ENCODE measurements at regions not wholly inside any gene's neighbourhood (a gene's known extent, or its start where the extent isn't known, plus 50 kb on each side); places are given as distances from the start of the nearest gene placed in this dataset.

DNA sequence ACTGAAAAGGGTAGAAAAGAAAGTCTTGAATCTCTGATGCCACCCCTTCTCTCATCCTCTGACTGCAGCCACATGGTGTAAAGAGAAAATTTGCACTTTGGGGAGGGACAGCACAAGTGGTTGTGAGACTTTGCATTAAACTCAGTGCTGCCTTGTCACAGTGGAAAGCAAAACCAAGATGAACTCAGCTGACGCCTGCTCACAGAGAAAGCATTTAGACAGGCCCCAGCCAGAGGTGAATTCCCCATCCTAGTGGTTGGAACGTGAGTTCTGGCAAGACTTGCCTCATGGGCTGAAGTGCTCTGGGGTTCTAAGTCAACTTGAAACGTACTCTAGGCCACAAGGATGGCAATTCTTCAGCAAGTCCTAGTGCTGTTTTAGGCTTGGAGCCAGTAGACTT lies 1101.4 kb downstream of the ADGRL3 start:
- TF ChIP-seq, protein P1, sequence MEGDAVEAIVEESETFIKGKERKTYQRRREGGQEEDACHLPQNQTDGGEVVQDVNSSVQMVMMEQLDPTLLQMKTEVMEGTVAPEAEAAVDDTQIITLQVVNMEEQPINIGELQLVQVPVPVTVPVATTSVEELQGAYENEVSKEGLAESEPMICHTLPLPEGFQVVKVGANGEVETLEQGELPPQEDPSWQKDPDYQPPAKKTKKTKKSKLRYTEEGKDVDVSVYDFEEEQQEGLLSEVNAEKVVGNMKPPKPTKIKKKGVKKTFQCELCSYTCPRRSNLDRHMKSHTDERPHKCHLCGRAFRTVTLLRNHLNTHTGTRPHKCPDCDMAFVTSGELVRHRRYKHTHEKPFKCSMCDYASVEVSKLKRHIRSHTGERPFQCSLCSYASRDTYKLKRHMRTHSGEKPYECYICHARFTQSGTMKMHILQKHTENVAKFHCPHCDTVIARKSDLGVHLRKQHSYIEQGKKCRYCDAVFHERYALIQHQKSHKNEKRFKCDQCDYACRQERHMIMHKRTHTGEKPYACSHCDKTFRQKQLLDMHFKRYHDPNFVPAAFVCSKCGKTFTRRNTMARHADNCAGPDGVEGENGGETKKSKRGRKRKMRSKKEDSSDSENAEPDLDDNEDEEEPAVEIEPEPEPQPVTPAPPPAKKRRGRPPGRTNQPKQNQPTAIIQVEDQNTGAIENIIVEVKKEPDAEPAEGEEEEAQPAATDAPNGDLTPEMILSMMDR (IDR thresholded peaks at IDR 0.05; ENCODE audit: borderline replicate concordance, control extremely low read depth, extremely low read depth, insufficient read depth, missing control alignments): no peak
- DNase-seq (ENCODE audit: low spot score): no peak
- in situ Hi-C loops (cut with MboI; ENCODE audit: low sequenced_read_pairs, unreplicated experiment): no loop called here

DNA sequence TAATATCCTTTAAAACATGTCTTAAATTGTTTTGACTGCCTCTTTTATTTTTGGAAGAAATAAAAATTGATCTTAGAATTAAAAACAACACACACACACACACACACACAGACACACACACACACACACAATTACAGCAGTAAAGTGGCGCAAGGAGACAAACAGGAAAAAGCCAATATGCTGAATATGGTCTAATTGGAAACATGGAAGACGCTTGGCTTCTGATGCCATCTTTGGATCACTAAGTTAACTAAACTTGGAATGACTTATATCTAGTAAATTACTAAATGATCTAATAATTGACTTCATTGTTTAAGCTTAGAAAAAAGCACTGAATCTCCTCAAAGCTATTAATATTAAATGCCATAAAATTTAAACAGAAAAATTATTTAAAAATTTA lies 1093.4 kb downstream of the ADGRL3 start:
- DNase-seq (ENCODE audit: low spot score): no peak
- in situ Hi-C loops (cut with MboI; ENCODE audit: low sequenced_read_pairs, unreplicated experiment): no loop called here
- TF ChIP-seq, protein P1 (IDR thresholded peaks at IDR 0.05; ENCODE audit: borderline replicate concordance, control extremely low read depth, extremely low read depth, insufficient read depth, missing control alignments): no peak

DNA sequence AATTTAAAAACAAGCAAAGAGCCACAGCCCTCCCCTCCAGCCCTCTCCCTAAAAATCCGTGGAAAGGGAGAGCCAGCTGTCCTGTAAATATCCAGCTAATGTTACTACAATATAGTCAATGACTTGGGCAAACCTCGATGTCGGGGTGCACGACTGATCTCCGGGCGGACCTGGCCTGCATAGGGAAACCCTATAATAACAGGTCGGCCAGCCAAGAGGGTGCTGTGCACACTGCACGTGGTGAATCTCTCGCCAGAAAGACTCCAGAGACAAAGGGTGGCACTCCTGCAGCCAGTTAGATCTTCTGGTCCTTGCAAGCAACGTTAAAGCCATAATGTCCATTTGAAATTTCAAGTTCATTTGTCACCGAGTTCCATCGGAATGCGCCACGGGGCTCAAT lies 1092.8 kb downstream of the ADGRL3 start:
- TF ChIP-seq, protein P1 (IDR thresholded peaks at IDR 0.05; ENCODE audit: borderline replicate concordance, control extremely low read depth, extremely low read depth, insufficient read depth, missing control alignments): no peak
- no peak for DNase-seq (ENCODE audit: low spot score)
- in situ Hi-C loops (cut with MboI; ENCODE audit: low sequenced_read_pairs, unreplicated experiment): no loop called here

DNA sequence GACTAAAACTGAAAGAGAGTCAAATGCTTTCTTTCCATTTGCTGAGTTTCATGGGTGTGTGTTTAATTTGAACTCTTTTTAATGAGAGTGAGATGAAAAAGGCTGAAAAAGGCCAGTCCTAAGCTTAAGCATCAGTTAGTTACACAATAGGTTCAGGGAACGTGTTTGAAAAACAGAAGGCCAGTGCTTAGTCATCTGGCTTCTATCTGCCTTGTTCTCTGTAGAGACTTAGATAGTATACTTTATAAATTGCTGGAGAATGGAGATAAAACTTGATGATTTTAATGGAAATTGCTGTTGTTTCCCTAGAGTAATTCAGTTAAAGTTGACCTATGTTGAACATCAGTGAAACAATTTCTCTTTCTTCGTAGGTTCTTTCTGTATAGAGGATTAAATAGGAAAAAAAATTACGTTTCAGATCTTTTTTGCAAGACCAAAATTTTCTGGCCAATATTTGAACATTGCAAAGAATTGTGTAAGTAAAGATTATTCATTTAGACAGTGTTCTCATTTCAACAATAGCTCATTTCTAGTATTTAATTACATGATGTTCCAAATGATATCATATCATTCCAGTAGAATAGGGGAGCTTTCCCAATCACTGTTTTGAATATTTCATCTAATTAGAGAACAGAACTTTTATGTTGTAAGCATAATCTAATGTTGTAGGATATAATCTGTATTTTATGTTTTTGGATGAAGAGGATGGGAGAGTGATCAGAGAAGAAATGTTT lies 1088.8 kb downstream of the ADGRL3 start:
- in situ Hi-C loops (cut with MboI; ENCODE audit: low sequenced_read_pairs, unreplicated experiment): no loop called here
- TF ChIP-seq, protein P1 (IDR thresholded peaks at IDR 0.05; ENCODE audit: borderline replicate concordance, control extremely low read depth, extremely low read depth, insufficient read depth, missing control alignments): no peak
- no peak for DNase-seq (ENCODE audit: low spot score)

DNA sequence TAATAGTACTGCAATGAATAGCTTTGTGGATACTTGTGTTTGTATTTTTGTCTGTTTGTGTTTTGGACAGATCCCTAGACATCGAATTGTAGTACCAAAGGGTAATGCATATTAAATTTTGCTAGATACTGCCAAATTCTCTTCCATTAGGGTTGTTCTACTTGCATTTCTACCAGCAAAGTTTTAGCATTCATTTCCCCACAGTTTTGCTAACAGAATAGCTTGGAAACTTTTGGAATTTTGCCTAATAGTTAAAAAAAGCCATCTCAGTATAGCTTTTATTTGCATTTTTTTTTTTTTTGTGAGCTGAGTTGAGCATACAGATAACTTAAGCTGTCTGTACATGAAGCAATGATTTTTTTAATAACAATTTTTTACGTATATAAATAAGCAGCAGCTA lies 1084.9 kb downstream of the ADGRL3 start:
- no peak for DNase-seq (ENCODE audit: low spot score)
- in situ Hi-C loops (cut with MboI; ENCODE audit: low sequenced_read_pairs, unreplicated experiment): no loop called here
- TF ChIP-seq, protein P1 (IDR thresholded peaks at IDR 0.05; ENCODE audit: borderline replicate concordance, control extremely low read depth, extremely low read depth, insufficient read depth, missing control alignments): no peak

DNA sequence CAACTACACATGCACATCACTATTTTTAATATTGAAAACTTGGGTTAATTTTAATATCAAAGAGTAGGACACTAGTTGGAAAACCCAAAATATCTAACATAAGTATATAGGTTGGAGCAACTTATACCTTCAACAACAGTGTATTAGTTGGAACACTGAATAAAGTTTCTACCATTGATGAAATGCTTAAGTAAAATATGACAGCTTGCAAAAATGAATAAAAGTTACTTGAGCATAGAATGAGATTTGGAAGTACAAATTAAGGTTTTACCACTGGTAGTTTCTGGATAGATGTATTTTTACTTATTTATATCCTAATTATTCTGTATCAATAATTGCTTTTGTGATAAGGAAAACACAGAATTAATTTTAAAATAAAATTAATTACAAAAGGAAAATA lies 1079.6 kb downstream of the ADGRL3 start:
- DNase-seq (ENCODE audit: low spot score): no peak
- in situ Hi-C loops (cut with MboI; ENCODE audit: low sequenced_read_pairs, unreplicated experiment): no loop called here
- TF ChIP-seq, protein P1 (IDR thresholded peaks at IDR 0.05; ENCODE audit: borderline replicate concordance, control extremely low read depth, extremely low read depth, insufficient read depth, missing control alignments): no peak
